ENCODE measurements at regions not wholly inside any gene's neighbourhood (a gene's known extent, or its start where the extent isn't known, plus 50 kb on each side); places are given as distances from the start of the nearest gene placed in this dataset.

DNA sequence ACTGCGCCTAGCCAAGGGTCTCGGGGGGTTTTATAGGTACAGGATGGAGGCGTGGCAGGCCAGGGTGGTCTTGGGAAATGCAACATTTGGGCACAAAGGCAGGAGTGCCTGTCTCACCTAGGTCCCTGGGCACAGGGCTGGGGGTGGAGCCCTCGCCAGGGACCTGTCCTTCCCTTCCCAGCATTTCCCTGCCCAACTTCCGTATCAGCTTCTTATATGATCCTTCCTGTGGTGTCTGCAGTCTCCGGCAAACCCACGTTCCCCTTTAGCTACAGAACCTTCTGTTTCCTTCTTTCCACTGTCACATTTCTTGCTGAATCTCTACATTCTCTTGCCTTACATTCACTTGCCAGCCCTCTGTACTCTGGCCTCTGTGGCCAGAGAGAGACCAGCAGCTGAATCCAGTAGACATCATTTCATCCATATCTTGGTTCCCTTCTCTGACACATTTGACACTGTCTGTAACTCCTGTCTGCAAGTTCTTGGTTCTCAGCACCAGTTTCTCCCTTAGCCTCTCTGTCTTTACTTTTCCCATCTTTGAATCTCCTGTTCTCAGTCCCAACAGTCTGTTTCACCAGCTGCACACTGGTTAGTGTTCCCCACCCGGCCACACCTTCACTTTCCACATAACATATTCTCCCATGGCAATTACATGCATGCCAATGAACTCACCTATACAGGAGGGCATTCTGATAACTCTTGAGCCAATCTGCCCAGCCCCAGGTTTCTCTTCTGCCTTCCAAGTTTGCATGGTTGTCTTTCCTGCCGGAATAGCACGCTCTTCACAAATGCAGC is 134.7 kb upstream of the ZNF608 start (continued):
- TF ChIP-seq MED8 (CRISPR knock-in tag; IDR thresholded peaks at IDR 0.05; ENCODE audit: insufficient replicate concordance) = no peak
- no peak for TF ChIP-seq HOXA9 (CRISPR knock-in tag; IDR thresholded peaks at IDR 0.05; ENCODE audit: borderline replicate concordance)
- no peak for TF ChIP-seq TMF1 (CRISPR knock-in tag; IDR thresholded peaks at IDR 0.05; ENCODE audit: low read depth)
- TF ChIP-seq ELK4 (CRISPR knock-in tag; IDR thresholded peaks at IDR 0.05; ENCODE audit: borderline replicate concordance) = no peak
- TF ChIP-seq RFXAP (CRISPR knock-in tag; IDR thresholded peaks at IDR 0.05; ENCODE audit: borderline replicate concordance) = no peak
- TF ChIP-seq PBX2 (CRISPR knock-in tag; IDR thresholded peaks at IDR 0.05) = no peak
- TF ChIP-seq NFE2 (CRISPR knock-in tag; IDR thresholded peaks at IDR 0.05) = no peak
- no peak for TF ChIP-seq ATF7 (IDR thresholded peaks at IDR 0.05)
- TF ChIP-seq ATF7 (CRISPR knock-in tag; IDR thresholded peaks at IDR 0.05) = no peak

GRCh38 chr5:124883681-124884080 is 137.2 kb upstream of the ZNF608 start:
- H3K79me2 ChIP-seq (ENCODE audit: insufficient read depth, low read length) = no peaks in the 10 kb centered on the region
- POLR2A ChIA-PET = no interaction called here
- H4K20me1 ChIP-seq (ENCODE audit: insufficient read depth, low read length) = no peaks in the 10 kb centered on the region
- intact Hi-C loops (cut with micrococcal nuclease; ENCODE audit: unreplicated experiment) (no loop called here), in situ Hi-C loops (cut with HindIII; ENCODE audit: extremely low pct_ligation_motif_present, low pct_unique_long_range_greater_than_20kb) (no loop called here)
- no peak for DNase-seq (ENCODE audit: low spot score)
- peaks cover 18% of the 10 kb centered on the region for H3K4me1 ChIP-seq (ENCODE audit: insufficient read depth, low read length)
- H3K4me3 ChIP-seq (replicated peaks in 1 of 3; ENCODE audit: insufficient read depth in 1 of 3, low read depth in 2 of 3, low read length in 3 of 3) = no peak overlapping the region
- WGBS (ENCODE audit: low lambda C conversion rate) = 26% methylated on average over 3 of the region's 3 CpGs
- no peak overlapping the region for H2AFZ ChIP-seq (ENCODE audit: low read length)
- H3K27me3 ChIP-seq (ENCODE audit: control insufficient read depth in 1 of 2, insufficient read depth in 2 of 2, low read length in 2 of 2) = no peaks in the 10 kb centered on the region
- no peak overlapping the region for H3K27ac ChIP-seq (ENCODE audit: extremely low read length, insufficient read depth, low read length)
- CTCF ChIA-PET (ENCODE audit: low intra/inter-chr PET ratio, low total read pairs) = no interaction called here
- H3K9ac ChIP-seq (ENCODE audit: insufficient read depth, low read depth, low read length) = no peak overlapping the region
- no peaks in the 10 kb centered on the region for H3K9me3 ChIP-seq (ENCODE audit: low read length)
- FAIRE-seq = no peak
- TF ChIP-seq SCMH1 (CRISPR knock-in tag; IDR thresholded peaks at IDR 0.05; ENCODE audit: borderline replicate concordance) (no peak), SP4 (CRISPR knock-in tag; IDR thresholded peaks at IDR 0.05) (no peak), ZNF282 (IDR thresholded peaks at IDR 0.05; ENCODE audit: partially characterized antibody) (no peak), FOXK1 (CRISPR knock-in tag; IDR thresholded peaks at IDR 0.05; ENCODE audit: borderline replicate concordance, low read depth) (no peak)
- BruUV-seq (replicated peaks) = no TSS peak
- no peak for ATAC-seq
- H3K36me3 ChIP-seq (replicated peaks in 1 of 2; ENCODE audit: control insufficient read depth in 1 of 2, insufficient read depth in 2 of 2, low read length in 2 of 2) = no peaks in the 10 kb centered on the region
- no peak overlapping the region for H3K4me2 ChIP-seq (ENCODE audit: low read depth, low read length)

Data from HepG2 (cell line).